AG04450 (cell line): ENCODE measurements at regions not wholly inside any gene's neighbourhood (a gene's known extent, or its start where the extent isn't known, plus 50 kb on each side); places are given as distances from the start of the nearest gene placed in this dataset.

Source experiments
- CTCF ChIA-PET: fragments of 300-600, 350-600 bp; formaldehyde crosslinking; extraction: SDS; loops from one replicate; lab custom pipeline; 2022; ENCODE audit warnings: antibody characterized with exemption, inconsistent platforms; lab: Charles Lee
- POLR2A ChIA-PET: fragments of 350-600 bp; formaldehyde crosslinking; extraction: SDS; loops from one replicate; lab custom pipeline; 2021; ENCODE audit warnings: antibody characterized with exemption, inconsistent platforms; lab: Yijun Ruan, JAX
- DNase-seq: peaks from one replicate; pipeline ENCODE4 v3.0.0-alpha.2; 2011; ENCODE audit warnings: low read depth, low spot score
- H3K27ac ChIP-seq: one replicate; pipeline ENCODE4 v1.5.1; 2012; ENCODE audit warnings: low read depth, low read length, control low read depth
- H3K27me3 ChIP-seq: one replicate; pipeline ENCODE4 v1.6.0; 2012; ENCODE audit warnings: low read length; ENCODE audit not compliant: control insufficient read depth, insufficient read depth
- H3K4me3 ChIP-seq: 2 replicates; pipeline ENCODE4 v1.5.1; 2011; ENCODE audit warnings: mild to moderate bottlenecking, low read depth, low read length, control low read depth
- H3K9me3 ChIP-seq: 2 replicates; pipeline ENCODE4 v1.5.1; 2012; ENCODE audit warnings: low read length; ENCODE audit not compliant: control insufficient read depth, insufficient read depth
- CTCF ChIP-seq: IDR thresholded peaks from 2 replicates; pipeline ENCODE4 v1.5.1; 2011; ENCODE audit warnings: low read depth, low read length, control low read depth, inconsistent platforms

DNA sequence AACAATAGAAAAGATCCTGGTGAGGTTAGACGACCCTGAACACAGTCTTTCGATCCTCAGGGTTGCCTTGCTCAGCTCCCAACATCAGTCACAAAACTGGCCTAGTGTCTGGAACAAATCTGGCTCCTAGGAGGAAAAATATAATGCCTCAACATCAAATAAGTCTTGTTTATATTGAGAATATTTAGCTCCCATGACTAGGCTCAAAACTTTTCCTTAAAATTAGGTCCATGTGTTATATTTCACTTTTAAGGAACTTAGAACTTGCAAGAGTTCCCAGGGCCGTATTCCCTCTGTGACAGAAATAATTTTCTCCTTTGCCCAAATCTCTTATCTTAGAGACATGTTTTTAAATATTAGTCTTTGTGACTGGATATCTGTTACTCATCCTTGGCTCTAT is 819.7 kb upstream of the ZEB2 start:
- no peak overlapping the region for H3K27ac ChIP-seq
- DNase-seq, result no peak
- no peak overlapping the region for H3K4me3 ChIP-seq
- H3K9me3 ChIP-seq, result no peaks in the 10 kb centered on the region
- no peaks in the 10 kb centered on the region for H3K27me3 ChIP-seq
- TF ChIP-seq CTCF, result no peak
- CTCF ChIA-PET, result no interaction called here
- POLR2A ChIA-PET, result no interaction called here

- ChIA-PET CTCF (no interaction called here), POLR2A (interaction anchor here (0.9 kb wide), 1 partner anchor 10 kb away, joined by 3 read pairs; no protein-coding TSS in a partner anchor)
- no peaks in the 10 kb centered on the region for H3K27me3 ChIP-seq
- no peak overlapping the region for H3K27ac ChIP-seq
- DNase-seq, result no peak
- TF ChIP-seq CTCF, result no peak
- no peaks in the 10 kb centered on the region for H3K9me3 ChIP-seq
- no peak overlapping the region for H3K4me3 ChIP-seq
These were observed 812.4 kb upstream of the ZEB2 start for GRCh38 chr2:145332210-145332898.

- H3K9me3 ChIP-seq, result no peaks in the 10 kb centered on the region
- H3K27me3 ChIP-seq, result no peaks in the 10 kb centered on the region
- H3K4me3 ChIP-seq, result no peak overlapping the region
- POLR2A ChIA-PET, result no interaction called here
- DNase-seq, result no peak
- H3K27ac ChIP-seq, result no peak overlapping the region
- CTCF ChIA-PET, result no interaction called here
- no peak for TF ChIP-seq CTCF
These were observed 810.1 kb upstream of the ZEB2 start for GRCh38 chr2:145329971-145330370.

GRCh38 chr2:145325485-145325884 is 805.6 kb upstream of the ZEB2 start:
- Histone ChIP-seq H3K27me3 (no peaks in the 10 kb centered on the region), H3K9me3 (no peaks in the 10 kb centered on the region), H3K27ac (no peak overlapping the region), H3K4me3 (no peak overlapping the region)
- DNase-seq, result no peak
- TF ChIP-seq CTCF, result no peak
- POLR2A ChIA-PET, result no interaction called here
- CTCF ChIA-PET, result no interaction called here

- DNase-seq, result no peak
- H3K27me3 ChIP-seq, result no peaks in the 10 kb centered on the region
- no peak overlapping the region for H3K4me3 ChIP-seq
- no peak overlapping the region for H3K27ac ChIP-seq
- ChIA-PET CTCF (no interaction called here), POLR2A (no interaction called here)
- no peak for TF ChIP-seq CTCF
- no peaks in the 10 kb centered on the region for H3K9me3 ChIP-seq
These were observed 804.8 kb upstream of the ZEB2 start for GRCh38 chr2:145324748-145325147.
